GM12872 (cell line): ENCODE measurements at regions not wholly inside any gene's neighbourhood (a gene's known extent, or its start where the extent isn't known, plus 50 kb on each side); places are given as distances from the start of the nearest gene placed in this dataset.

Experiments used
- TF ChIP-seq, protein P1 (sequence below): IDR thresholded peaks from 3 replicates; pipeline ENCODE4 v1.5.1; 2011; ENCODE audit warnings: low read depth, mild to moderate bottlenecking, low read length, moderate library complexity; ENCODE audit not compliant: insufficient read depth

GRCh38 chr18:29071869-29072268, 894.9 kb upstream of the CDH2 start:
- TF ChIP-seq, protein P1, sequence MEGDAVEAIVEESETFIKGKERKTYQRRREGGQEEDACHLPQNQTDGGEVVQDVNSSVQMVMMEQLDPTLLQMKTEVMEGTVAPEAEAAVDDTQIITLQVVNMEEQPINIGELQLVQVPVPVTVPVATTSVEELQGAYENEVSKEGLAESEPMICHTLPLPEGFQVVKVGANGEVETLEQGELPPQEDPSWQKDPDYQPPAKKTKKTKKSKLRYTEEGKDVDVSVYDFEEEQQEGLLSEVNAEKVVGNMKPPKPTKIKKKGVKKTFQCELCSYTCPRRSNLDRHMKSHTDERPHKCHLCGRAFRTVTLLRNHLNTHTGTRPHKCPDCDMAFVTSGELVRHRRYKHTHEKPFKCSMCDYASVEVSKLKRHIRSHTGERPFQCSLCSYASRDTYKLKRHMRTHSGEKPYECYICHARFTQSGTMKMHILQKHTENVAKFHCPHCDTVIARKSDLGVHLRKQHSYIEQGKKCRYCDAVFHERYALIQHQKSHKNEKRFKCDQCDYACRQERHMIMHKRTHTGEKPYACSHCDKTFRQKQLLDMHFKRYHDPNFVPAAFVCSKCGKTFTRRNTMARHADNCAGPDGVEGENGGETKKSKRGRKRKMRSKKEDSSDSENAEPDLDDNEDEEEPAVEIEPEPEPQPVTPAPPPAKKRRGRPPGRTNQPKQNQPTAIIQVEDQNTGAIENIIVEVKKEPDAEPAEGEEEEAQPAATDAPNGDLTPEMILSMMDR = no peak

GRCh38 chr18:29063346-29063745, 886.4 kb upstream of the CDH2 start:
- TF ChIP-seq, protein P1 = no peak

GRCh38 chr18:29062921-29063320, 886.0 kb upstream of the CDH2 start:
- TF ChIP-seq, protein P1 = no peak

- TF ChIP-seq, protein P1 = no peak
Observed at GRCh38 chr18:29060349-29060748, 883.4 kb upstream of the CDH2 start.

GRCh38 chr18:29057703-29058102, 880.8 kb upstream of the CDH2 start:
- TF ChIP-seq, protein P1 = no peak

GRCh38 chr18:29056800-29057199, 879.9 kb upstream of the CDH2 start:
- TF ChIP-seq, protein P1 = no peak

GRCh38 chr18:29041976-29042375, 865.0 kb upstream of the CDH2 start:
- TF ChIP-seq, protein P1 = no peak
